Activated naive CD4-positive, alpha-beta T cell treated with anti-CD3 and anti-CD28 coated beads for 36 hours (primary cell): ENCODE measurements at regions not wholly inside any gene's neighbourhood (a gene's known extent, or its start where the extent isn't known, plus 50 kb on each side); places are given as distances from the start of the nearest gene placed in this dataset.
"Not testable (repeated sequence)": the region's sequence is repeated elsewhere in the genome, so short reads cannot be mapped to it uniquely, and the experiment has no call there.

ENCODE experiments used
- CTCF ChIA-PET: fragments of 350-600 bp; sonication (Branson Sonifier 250); formaldehyde crosslinking; loops from one replicate; lab custom pipeline; 2021; ENCODE audit warnings: antibody characterized with exemption; lab: Charles Lee
- DNase-seq: peaks from one replicate; pipeline ENCODE4 v3.0.0-alpha.2; 2020
- H3K27ac Mint-ChIP-seq: one replicate; pipeline ENCODE4 v1.8.0; 2021; ENCODE audit warnings: mild to moderate bottlenecking, mixed read lengths
- H3K27me3 Mint-ChIP-seq: one replicate; pipeline ENCODE4 v1.8.0; 2021; ENCODE audit warnings: low read depth, mixed read lengths
- H3K36me3 Mint-ChIP-seq: one replicate; pipeline ENCODE4 v1.8.0; 2021; ENCODE audit warnings: low read depth, mixed read lengths
- H3K4me1 Mint-ChIP-seq: one replicate; pipeline ENCODE4 v1.8.0; 2021; ENCODE audit warnings: low read depth, mixed read lengths
- H3K4me3 Mint-ChIP-seq: one replicate; pipeline ENCODE4 v1.8.0; 2021; ENCODE audit warnings: mild to moderate bottlenecking, moderate library complexity, mixed read lengths
- H3K9me3 Mint-ChIP-seq: one replicate; pipeline ENCODE4 v1.8.0; 2021; ENCODE audit warnings: mixed read lengths
- intact Hi-C: fragments of 100-400 bp; cut with micrococcal nuclease; formaldehyde crosslinking; loops from one replicate; pipeline ENCODE4 v1.15.1; 2023

- CTCF ChIA-PET: no interaction called here
- no peaks in the 10 kb centered on the region for H3K9me3 Mint-ChIP-seq
- DNase-seq: no peak
- H3K4me1 Mint-ChIP-seq: no peaks in the 10 kb centered on the region
- H3K36me3 Mint-ChIP-seq: no peaks in the 10 kb centered on the region
- H3K27me3 Mint-ChIP-seq: no peaks in the 10 kb centered on the region
- H3K4me3 Mint-ChIP-seq: no peak overlapping the region
- no peak overlapping the region for H3K27ac Mint-ChIP-seq
- intact Hi-C loops: no loop called here
These were observed 116.3 kb downstream of the BMP15 start for GRCh38 chrX:51026862-51027261.

GRCh38 chrX:51035746-51036145 is 125.2 kb downstream of the BMP15 start:
- H3K4me1 Mint-ChIP-seq: no peaks in the 10 kb centered on the region
- H3K4me3 Mint-ChIP-seq: no peak overlapping the region
- no peak for DNase-seq
- intact Hi-C loops: no loop called here
- no peaks in the 10 kb centered on the region for H3K9me3 Mint-ChIP-seq
- no peaks in the 10 kb centered on the region for H3K27me3 Mint-ChIP-seq
- no peaks in the 10 kb centered on the region for H3K36me3 Mint-ChIP-seq
- CTCF ChIA-PET: no interaction called here
- H3K27ac Mint-ChIP-seq: no peak overlapping the region

DNA sequence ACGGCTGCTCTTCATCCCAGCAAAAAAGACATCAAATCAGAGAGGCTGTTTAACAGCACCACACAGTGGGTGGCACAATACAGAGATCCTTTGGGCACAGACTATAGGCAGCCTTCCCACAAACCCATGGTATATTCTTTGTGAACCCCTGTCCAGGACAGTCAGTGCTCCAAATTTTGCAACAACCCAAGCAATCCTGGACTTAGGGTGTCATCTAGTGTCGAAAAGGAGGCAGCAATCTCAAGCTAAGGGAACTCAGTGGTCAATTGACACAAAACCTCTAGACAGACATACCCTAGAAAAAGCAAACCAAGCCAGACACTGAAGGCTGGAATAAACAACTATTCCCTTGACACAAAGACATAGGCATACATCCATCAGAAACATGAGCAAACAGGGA is 137.4 kb downstream of the BMP15 start:
- intact Hi-C loops: no loop called here
- no peaks in the 10 kb centered on the region for H3K36me3 Mint-ChIP-seq
- no peaks in the 10 kb centered on the region for H3K4me1 Mint-ChIP-seq
- H3K9me3 Mint-ChIP-seq: no peaks in the 10 kb centered on the region
- peaks cover 14% of the 10 kb centered on the region for H3K27me3 Mint-ChIP-seq
- no peak for DNase-seq
- H3K27ac Mint-ChIP-seq: no peak overlapping the region
- CTCF ChIA-PET: no interaction called here
- H3K4me3 Mint-ChIP-seq: no peak overlapping the region

DNA sequence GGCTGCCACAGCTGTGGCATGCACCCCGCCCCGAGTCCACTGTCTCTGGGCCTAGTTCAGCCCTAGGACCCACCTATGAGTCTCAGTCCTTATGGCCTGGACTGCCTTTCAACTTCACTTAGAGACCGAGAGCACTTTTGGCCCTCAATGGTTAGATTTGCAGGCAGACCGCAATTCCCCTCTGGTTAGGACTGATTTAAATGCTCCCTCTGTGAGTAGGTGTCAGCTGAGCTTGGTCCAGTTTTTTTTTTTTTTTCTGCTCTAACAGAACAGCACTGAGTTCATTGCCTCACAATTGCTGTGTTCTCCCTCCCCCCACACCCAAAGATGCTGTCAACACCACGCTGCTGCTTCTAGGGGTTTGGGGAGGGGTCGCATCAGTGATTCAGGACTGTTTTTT is 143.2 kb downstream of the BMP15 start:
- intact Hi-C loops: no loop called here
- CTCF ChIA-PET: no interaction called here

DNA sequence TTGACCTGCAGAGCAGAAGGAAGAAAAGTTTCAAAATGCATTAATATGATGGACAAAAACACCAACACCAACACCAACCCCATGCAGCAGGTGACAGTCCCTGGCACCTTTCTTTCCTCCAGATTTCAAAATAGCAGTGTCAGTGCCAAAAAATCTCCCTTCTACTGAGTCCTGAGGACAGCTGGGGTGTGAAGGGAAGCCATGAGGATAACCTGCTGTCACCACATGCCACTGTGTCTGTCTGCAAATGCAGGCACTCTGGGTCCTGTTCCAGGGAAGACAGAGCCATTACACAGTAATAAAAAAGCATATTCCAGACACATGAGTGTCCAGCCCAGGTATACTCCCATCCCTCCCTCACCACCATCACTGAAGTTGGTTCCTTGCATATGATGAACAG is 187.5 kb downstream of the BMP15 start:
- H3K36me3 Mint-ChIP-seq: no peaks in the 10 kb centered on the region
- no peak for DNase-seq
- intact Hi-C loops: no loop called here
- H3K9me3 Mint-ChIP-seq: no peaks in the 10 kb centered on the region
- no peak overlapping the region for H3K4me3 Mint-ChIP-seq
- no peak overlapping the region for H3K27ac Mint-ChIP-seq
- no peaks in the 10 kb centered on the region for H3K4me1 Mint-ChIP-seq
- CTCF ChIA-PET: no interaction called here
- H3K27me3 Mint-ChIP-seq: peaks cover 3% of the 10 kb centered on the region

More for the DNA sequence above, 143.2 kb downstream of the BMP15 start:
- Mint-ChIP-seq H3K27ac (no peak overlapping the region), H3K4me3 (no peak overlapping the region), H3K9me3 (no peaks in the 10 kb centered on the region), H3K36me3 (no peaks in the 10 kb centered on the region), H3K27me3 (no peaks in the 10 kb centered on the region), H3K4me1 (no peaks in the 10 kb centered on the region)
- no peak for DNase-seq

DNA sequence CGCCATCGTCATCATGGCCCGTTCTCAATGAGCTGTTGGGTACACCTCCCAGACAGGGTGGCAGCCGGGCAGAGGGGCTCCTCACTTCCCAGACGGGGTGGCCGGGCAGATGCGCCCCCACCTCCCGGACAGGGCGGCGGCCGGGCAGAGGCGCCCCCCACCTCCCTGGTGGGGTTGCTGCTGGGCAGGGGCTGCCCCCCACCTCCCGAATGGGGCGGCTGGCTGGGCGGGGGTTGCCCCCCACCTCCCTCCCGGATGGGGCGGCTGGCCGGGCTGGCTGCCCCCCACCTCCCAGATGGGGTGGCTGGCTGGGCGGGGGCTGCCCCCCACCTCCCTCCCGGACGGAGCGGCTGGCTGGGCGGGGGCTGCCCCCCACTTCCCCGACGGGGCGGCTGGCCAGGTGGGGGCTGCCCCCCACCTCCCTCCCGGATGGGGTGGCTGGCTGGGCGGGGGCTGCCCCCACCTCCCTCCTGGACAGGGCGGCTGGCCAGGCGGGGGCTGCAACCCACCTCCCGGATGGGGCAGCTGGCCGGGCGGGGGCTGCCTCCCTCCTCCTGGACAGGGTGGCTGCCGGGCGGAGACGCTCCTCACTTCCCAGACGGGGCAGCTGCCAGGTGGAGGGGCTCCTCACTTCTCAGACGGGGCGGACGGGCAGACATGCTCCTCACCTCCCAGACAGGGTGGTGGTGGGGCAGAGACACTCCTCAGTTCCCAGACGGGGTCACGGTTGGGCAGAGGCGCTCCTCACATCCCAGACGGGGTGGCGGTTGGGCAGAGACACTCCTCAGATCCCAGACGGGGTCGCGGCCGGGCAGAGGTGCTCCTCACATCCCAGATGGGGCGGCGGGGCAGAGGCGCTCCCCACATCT is 208.8 kb downstream of the BMP15 start:
- H3K9me3 Mint-ChIP-seq, H3K27me3 Mint-ChIP-seq, H3K36me3 Mint-ChIP-seq, CTCF ChIA-PET, H3K27ac Mint-ChIP-seq, DNase-seq, H3K4me1 Mint-ChIP-seq, H3K4me3 Mint-ChIP-seq, intact Hi-C loops: not testable (repeated sequence)

DNA sequence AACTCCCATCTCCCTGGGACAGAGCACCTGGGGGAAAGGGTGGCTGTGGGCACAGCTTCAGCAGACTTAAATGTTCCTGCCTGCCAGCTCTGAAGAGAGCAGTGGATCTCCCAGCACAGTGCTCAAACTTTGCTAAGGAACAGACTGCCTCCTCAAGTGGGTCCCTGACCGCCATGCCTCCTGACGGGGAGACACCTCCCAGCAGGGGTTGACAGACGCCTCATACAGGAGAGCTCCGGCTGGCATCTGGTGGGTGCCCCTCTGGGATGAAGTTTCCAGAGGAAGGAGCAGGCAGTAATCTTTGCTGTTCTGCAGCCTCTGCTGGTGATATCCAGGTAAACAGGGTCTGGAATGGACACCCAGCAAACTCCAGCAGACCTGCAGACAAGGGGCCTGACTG is 206.9 kb upstream of the NUDT10 start:
- H3K27me3 Mint-ChIP-seq, intact Hi-C loops, CTCF ChIA-PET, H3K36me3 Mint-ChIP-seq, H3K4me1 Mint-ChIP-seq, DNase-seq, H3K9me3 Mint-ChIP-seq, H3K27ac Mint-ChIP-seq, H3K4me3 Mint-ChIP-seq: not testable (repeated sequence)

GRCh38 chrX:51144828-51145442 is 187.7 kb upstream of the NUDT10 start:
- Mint-ChIP-seq H3K27me3 (peaks cover 7% of the 10 kb centered on the region), H3K27ac (no peak overlapping the region), H3K4me1 (no peaks in the 10 kb centered on the region), H3K4me3 (no peak overlapping the region), H3K9me3 (peaks cover 2% of the 10 kb centered on the region), H3K36me3 (no peaks in the 10 kb centered on the region)
- peak; percentile 52 for DNase-seq
- CTCF ChIA-PET: no interaction called here
- intact Hi-C loops: loop anchor here (2.0 to 10.0 kb wide), 4 partner anchors 24 to 316 kb away; partner anchors contain the start of gene NUDT10

- Mint-ChIP-seq H3K27me3 (peaks cover 7% of the 10 kb centered on the region), H3K36me3 (no peaks in the 10 kb centered on the region), H3K27ac (no peak overlapping the region), H3K4me1 (no peaks in the 10 kb centered on the region), H3K9me3 (no peaks in the 10 kb centered on the region), H3K4me3 (no peak overlapping the region)
- peak; percentile 5 for DNase-seq
- intact Hi-C loops: loop anchor here (10.0 kb wide), 2 partner anchors 186 to 276 kb away; partner anchors contain the start of gene NUDT10
- CTCF ChIA-PET: interaction anchor here (1.4 to 1.6 kb wide), 2 partner anchors 272 to 273 kb away, joined by 3 to 5 read pairs; no protein-coding TSS in a partner anchor
These were observed 183.8 kb upstream of the NUDT10 start for GRCh38 chrX:51148848-51149247.

DNA sequence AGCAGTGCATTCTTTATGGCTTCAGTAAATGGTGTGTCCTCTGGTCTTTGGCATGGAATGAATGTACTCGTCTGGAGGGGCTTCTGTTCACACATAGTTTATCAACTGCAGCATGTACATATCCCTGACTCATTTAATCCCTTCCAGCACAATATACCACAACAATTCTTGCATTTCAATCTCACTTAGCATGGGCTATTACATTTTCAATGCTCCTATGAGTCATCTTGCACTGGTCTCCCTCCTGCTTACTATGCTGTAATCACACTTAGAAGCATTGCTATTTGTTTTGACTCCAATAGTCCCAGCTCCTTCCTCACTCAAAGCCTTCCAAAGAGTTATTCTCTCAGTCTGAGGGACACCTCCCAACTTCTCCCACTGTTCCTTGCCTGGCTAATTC is 180.9 kb upstream of the NUDT10 start:
- intact Hi-C loops: no loop called here
- Mint-ChIP-seq H3K36me3 (no peaks in the 10 kb centered on the region), H3K9me3 (no peaks in the 10 kb centered on the region), H3K4me3 (no peak overlapping the region), H3K4me1 (no peaks in the 10 kb centered on the region), H3K27ac (no peak overlapping the region), H3K27me3 (peaks cover 2% of the 10 kb centered on the region)
- CTCF ChIA-PET: interaction anchor here (1.1 kb wide), 1 partner anchor 309 kb away, joined by 3 read pairs; no protein-coding TSS in a partner anchor
- DNase-seq: no peak

GRCh38 chrX:51155157-51155556 is 177.5 kb upstream of the NUDT10 start:
- Mint-ChIP-seq H3K4me1 (no peaks in the 10 kb centered on the region), H3K4me3 (no peak overlapping the region), H3K36me3 (no peaks in the 10 kb centered on the region), H3K9me3 (no peaks in the 10 kb centered on the region), H3K27me3 (no peaks in the 10 kb centered on the region), H3K27ac (no peak overlapping the region)
- CTCF ChIA-PET: no interaction called here
- DNase-seq: no peak
- intact Hi-C loops: no loop called here

- Mint-ChIP-seq H3K9me3 (no peaks in the 10 kb centered on the region), H3K36me3 (no peaks in the 10 kb centered on the region), H3K27me3 (no peaks in the 10 kb centered on the region), H3K4me3 (no peak overlapping the region), H3K4me1 (no peaks in the 10 kb centered on the region), H3K27ac (no peak overlapping the region)
- no peak for DNase-seq
- CTCF ChIA-PET: no interaction called here
- intact Hi-C loops: no loop called here
These were observed 177.1 kb upstream of the NUDT10 start for GRCh38 chrX:51155566-51155965.

DNA sequence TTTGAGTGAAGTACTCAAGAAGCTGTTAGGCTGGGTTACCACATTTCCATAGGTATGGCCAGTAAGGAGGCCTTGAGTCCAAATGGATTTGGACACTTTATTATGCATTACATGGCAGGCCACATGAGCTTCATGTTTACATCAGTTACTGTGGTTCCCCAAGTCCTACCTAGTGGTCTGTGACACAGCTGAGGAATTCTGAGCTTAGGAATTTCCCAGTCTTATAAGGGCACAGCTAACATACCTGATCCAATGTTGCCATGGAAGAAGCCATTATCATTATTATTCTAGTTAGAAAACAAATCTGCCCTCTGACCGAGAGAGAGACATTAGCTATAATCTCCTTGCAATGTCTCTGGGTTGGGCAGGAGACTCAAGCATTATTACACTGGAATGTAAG is 174.4 kb upstream of the NUDT10 start:
- CTCF ChIA-PET: no interaction called here
- no peaks in the 10 kb centered on the region for H3K36me3 Mint-ChIP-seq
- H3K4me1 Mint-ChIP-seq: no peaks in the 10 kb centered on the region
- DNase-seq: no peak
- no peaks in the 10 kb centered on the region for H3K27me3 Mint-ChIP-seq
- H3K9me3 Mint-ChIP-seq: no peaks in the 10 kb centered on the region
- intact Hi-C loops: no loop called here
- no peak overlapping the region for H3K27ac Mint-ChIP-seq
- no peak overlapping the region for H3K4me3 Mint-ChIP-seq
